GM23338 (cell line): ENCODE measurements at regions not wholly inside any gene's neighbourhood (a gene's known extent, or its start where the extent isn't known, plus 50 kb on each side); places are given as distances from the start of the nearest gene placed in this dataset.

Experiments
- ATAC-seq: fragments of 200-7000 bp; cut with Tn5 transposase; 3 replicates; pipeline ENCODE4 v1.9.1; 2020
- DNase-seq: peaks from one replicate; pipeline ENCODE4 v3.0.0-alpha.2; 2015; ENCODE audit warnings: low spot score
- H2AFZ ChIP-seq: fragments of 200-600 bp; sonication (generic); 2 replicates; pipeline ENCODE4 v1.8.0; 2016; ENCODE audit warnings: antibody characterized with exemption, mild to moderate bottlenecking, moderate library complexity
- H3F3A ChIP-seq: fragments of 200-600 bp; sonication (generic); replicated peaks from 2 replicates; pipeline ENCODE4 v1.8.0; 2017; ENCODE audit warnings: antibody characterized with exemption, mixed run types, low read depth
- H3K27ac ChIP-seq: fragments of 200-600 bp; sonication (generic); 2 replicates; pipeline ENCODE4 v1.6.1; 2016; ENCODE audit warnings: low read depth
- H3K27me3 ChIP-seq: fragments of 200-600 bp; sonication (generic); 2 replicates; pipeline ENCODE4 v1.8.0; 2016; ENCODE audit warnings: mild to moderate bottlenecking, mixed run types, moderate library complexity; ENCODE audit not compliant: insufficient read depth
- H3K36me3 ChIP-seq: fragments of 200-600 bp; sonication (generic); 2 replicates; pipeline ENCODE4 v1.8.0; 2016; ENCODE audit warnings: mild to moderate bottlenecking; ENCODE audit not compliant: insufficient read depth
- H3K4me1 ChIP-seq: fragments of 200-600 bp; sonication (generic); 2 replicates; pipeline ENCODE4 v1.8.0; 2016; ENCODE audit warnings: mild to moderate bottlenecking, moderate library complexity; ENCODE audit not compliant: insufficient read depth
- H3K4me2 ChIP-seq: fragments of 200-600 bp; sonication (generic); 2 replicates; pipeline ENCODE4 v1.7.1; 2017; ENCODE audit warnings: mixed run types
- H3K4me3 ChIP-seq: fragments of 200-600 bp; sonication (generic); 2 replicates; pipeline ENCODE4 v1.6.1; 2016; ENCODE audit warnings: mixed run types
- H3K79me2 ChIP-seq: fragments of 200-600 bp; sonication (generic); replicated peaks from 2 replicates; pipeline ENCODE4 v1.8.0; 2017; ENCODE audit warnings: mild to moderate bottlenecking; ENCODE audit not compliant: insufficient read depth
- H3K9me2 ChIP-seq: fragments of 200-600 bp; sonication (generic); 2 replicates; pipeline ENCODE4 v1.8.0; 2017; ENCODE audit not compliant: insufficient read depth
- H4K20me1 ChIP-seq: fragments of 200-600 bp; sonication (generic); replicated peaks from 2 replicates; pipeline ENCODE4 v1.8.0; 2017; ENCODE audit warnings: mild to moderate bottlenecking; ENCODE audit not compliant: insufficient read depth
- H3K27ac Mint-ChIP-seq: 2 replicates; pipeline ENCODE4 v1.8.0; 2020; ENCODE audit warnings: inconsistent platforms, mild to moderate bottlenecking, moderate library complexity, mixed read lengths
- H3K27me3 Mint-ChIP-seq: 3 replicates; pipeline ENCODE4 v1.8.0; 2022; ENCODE audit warnings: low read depth, mild to moderate bottlenecking, moderate library complexity, mixed read lengths, inconsistent platforms; ENCODE audit not compliant: insufficient read depth, poor library complexity
- H3K36me3 Mint-ChIP-seq: 3 replicates; pipeline ENCODE4 v1.8.0; 2021; ENCODE audit warnings: low read depth, mild to moderate bottlenecking, inconsistent platforms, moderate library complexity, mixed read lengths
- H3K4me1 Mint-ChIP-seq: 3 replicates; pipeline ENCODE4 v1.8.0; 2020; ENCODE audit warnings: mild to moderate bottlenecking, inconsistent platforms, mixed read lengths
- H3K4me3 Mint-ChIP-seq: 3 replicates; pipeline ENCODE4 v1.8.0; 2021; ENCODE audit warnings: moderate library complexity, mild to moderate bottlenecking, inconsistent platforms, mixed read lengths
- H3K9me3 Mint-ChIP-seq: 3 replicates; pipeline ENCODE4 v1.8.0; 2020; ENCODE audit warnings: moderate library complexity, mild to moderate bottlenecking, inconsistent platforms, mixed read lengths
- CREB1 ChIP-seq: fragments of 250-450 bp; sonication (Bioruptor Pico); IDR thresholded peaks from 2 replicates; pipeline ENCODE4 v1.5.0; 2020; ENCODE audit warnings: low read depth, mild to moderate bottlenecking, moderate library complexity
- ETS1 ChIP-seq: IDR thresholded peaks from 2 replicates; pipeline ENCODE4 v1.6.1; 2016; ENCODE audit warnings: antibody characterized with exemption
- EZH2 ChIP-seq: fragments of 200-600 bp; sonication (generic); IDR thresholded peaks from one replicate; pipeline ENCODE4 v1.8.0; 2017; ENCODE audit warnings: antibody characterized with exemption, mild to moderate bottlenecking, low read depth; ENCODE audit not compliant: unreplicated experiment
- EZH2phosphoT487 ChIP-seq: fragments of 200-600 bp; sonication (generic); IDR thresholded peaks from one replicate; pipeline ENCODE4 v1.8.1; 2018; ENCODE audit warnings: antibody characterized with exemption; ENCODE audit not compliant: unreplicated experiment
- JUNB ChIP-seq: IDR thresholded peaks from one replicate; pipeline ENCODE4 v1.6.1; 2016; ENCODE audit warnings: antibody characterized with exemption; ENCODE audit not compliant: unreplicated experiment
- STAT1 ChIP-seq: IDR thresholded peaks from one replicate; pipeline ENCODE4 v1.6.1; 2016; ENCODE audit warnings: antibody characterized with exemption; ENCODE audit not compliant: unreplicated experiment
- ZNF114 ChIP-seq: fragments of 250-450 bp; sonication (Bioruptor Pico); IDR thresholded peaks from 2 replicates; pipeline ENCODE4 v1.5.0; 2020; ENCODE audit warnings: mild to moderate bottlenecking, moderate library complexity
- ZNF331 ChIP-seq: fragments of 250-450 bp; sonication (Bioruptor Pico); IDR thresholded peaks from 2 replicates; pipeline ENCODE4 v1.5.0; 2020; ENCODE audit warnings: low read depth, mild to moderate bottlenecking, moderate library complexity
- TF ChIP-seq, protein P1 (sequence below): IDR thresholded peaks from one replicate; pipeline ENCODE4 v1.6.1; 2018; ENCODE audit warnings: antibody characterized with exemption; ENCODE audit not compliant: unreplicated experiment
- TF ChIP-seq, protein P2 (sequence below): fragments of 250-450 bp; sonication (Bioruptor Pico); IDR thresholded peaks from 2 replicates; pipeline ENCODE4 v1.5.0; 2020; ENCODE audit warnings: mild to moderate bottlenecking, moderate library complexity

DNA sequence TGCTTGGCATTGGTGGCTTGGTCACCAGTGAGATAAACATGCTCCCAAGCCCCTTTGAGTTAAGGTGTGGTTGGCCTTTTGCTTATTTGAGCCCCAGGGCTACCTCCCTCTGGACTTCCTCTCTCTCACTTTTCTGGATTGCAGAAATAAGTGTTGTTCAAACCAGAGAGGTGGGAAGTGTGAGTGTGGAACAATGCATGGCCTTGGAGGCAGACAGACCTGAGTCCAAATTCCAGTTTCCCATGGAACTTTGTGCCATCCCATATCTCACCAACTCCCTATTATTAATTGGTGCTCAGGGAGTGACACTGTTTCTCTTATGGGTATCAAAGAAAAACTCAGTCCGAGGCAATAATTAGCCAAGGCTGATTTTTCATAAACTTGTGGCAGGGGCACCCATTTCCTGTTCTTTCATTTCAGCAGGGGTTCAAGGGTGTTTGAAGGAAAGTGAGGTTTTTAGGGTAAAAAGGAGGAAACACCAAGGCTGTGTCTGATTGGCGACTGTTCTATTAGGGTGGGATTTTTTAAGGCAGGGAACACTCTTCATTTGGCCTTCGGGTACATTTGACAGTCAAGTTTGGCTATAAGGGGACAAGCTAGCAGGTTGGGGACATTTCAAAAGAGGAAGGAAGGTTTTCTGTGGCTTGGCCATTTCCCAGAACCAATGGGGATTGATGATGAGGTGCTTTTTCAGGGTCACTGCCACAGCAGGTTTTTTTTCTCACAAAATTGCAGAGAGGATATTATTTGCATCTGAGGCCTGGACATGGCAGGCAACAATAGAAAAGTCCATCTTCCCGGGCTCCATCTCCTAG, 148.8 kb upstream of the NPY start:
- Mint-ChIP-seq H3K27me3 (peaks cover 1% of the 10 kb centered on the region), H3K4me1 (no peaks in the 10 kb centered on the region), H3K36me3 (no peaks in the 10 kb centered on the region), H3K4me3 (no peak overlapping the region), H3K27ac (no peak overlapping the region), H3K9me3 (no peaks in the 10 kb centered on the region)
- H3K9me2 ChIP-seq = peaks cover 7% of the 10 kb centered on the region
- H3K4me3 ChIP-seq = no peak overlapping the region
- no peak for ATAC-seq
- no peaks in the 10 kb centered on the region for H3K79me2 ChIP-seq
- DNase-seq = no peak
- H3K27me3 ChIP-seq = no peaks in the 10 kb centered on the region
- H4K20me1 ChIP-seq = no peaks in the 10 kb centered on the region
- no peak overlapping the region for H3K27ac ChIP-seq
- TF ChIP-seq EZH2phosphoT487 = no peak
- TF ChIP-seq JUNB = no peak
- no peak for TF ChIP-seq ZNF114 (CRISPR knock-in tag)
- TF ChIP-seq, protein P1, sequence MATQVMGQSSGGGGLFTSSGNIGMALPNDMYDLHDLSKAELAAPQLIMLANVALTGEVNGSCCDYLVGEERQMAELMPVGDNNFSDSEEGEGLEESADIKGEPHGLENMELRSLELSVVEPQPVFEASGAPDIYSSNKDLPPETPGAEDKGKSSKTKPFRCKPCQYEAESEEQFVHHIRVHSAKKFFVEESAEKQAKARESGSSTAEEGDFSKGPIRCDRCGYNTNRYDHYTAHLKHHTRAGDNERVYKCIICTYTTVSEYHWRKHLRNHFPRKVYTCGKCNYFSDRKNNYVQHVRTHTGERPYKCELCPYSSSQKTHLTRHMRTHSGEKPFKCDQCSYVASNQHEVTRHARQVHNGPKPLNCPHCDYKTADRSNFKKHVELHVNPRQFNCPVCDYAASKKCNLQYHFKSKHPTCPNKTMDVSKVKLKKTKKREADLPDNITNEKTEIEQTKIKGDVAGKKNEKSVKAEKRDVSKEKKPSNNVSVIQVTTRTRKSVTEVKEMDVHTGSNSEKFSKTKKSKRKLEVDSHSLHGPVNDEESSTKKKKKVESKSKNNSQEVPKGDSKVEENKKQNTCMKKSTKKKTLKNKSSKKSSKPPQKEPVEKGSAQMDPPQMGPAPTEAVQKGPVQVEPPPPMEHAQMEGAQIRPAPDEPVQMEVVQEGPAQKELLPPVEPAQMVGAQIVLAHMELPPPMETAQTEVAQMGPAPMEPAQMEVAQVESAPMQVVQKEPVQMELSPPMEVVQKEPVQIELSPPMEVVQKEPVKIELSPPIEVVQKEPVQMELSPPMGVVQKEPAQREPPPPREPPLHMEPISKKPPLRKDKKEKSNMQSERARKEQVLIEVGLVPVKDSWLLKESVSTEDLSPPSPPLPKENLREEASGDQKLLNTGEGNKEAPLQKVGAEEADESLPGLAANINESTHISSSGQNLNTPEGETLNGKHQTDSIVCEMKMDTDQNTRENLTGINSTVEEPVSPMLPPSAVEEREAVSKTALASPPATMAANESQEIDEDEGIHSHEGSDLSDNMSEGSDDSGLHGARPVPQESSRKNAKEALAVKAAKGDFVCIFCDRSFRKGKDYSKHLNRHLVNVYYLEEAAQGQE = no peak
- H3K4me2 ChIP-seq = no peak overlapping the region
- no peaks in the 10 kb centered on the region for H3K36me3 ChIP-seq
- no peaks in the 10 kb centered on the region for H3F3A ChIP-seq
- H2AFZ ChIP-seq = peak overlapping the region; percentile 28; the same call in 1 of the 2 replicates
- no peaks in the 10 kb centered on the region for H3K4me1 ChIP-seq

DNA sequence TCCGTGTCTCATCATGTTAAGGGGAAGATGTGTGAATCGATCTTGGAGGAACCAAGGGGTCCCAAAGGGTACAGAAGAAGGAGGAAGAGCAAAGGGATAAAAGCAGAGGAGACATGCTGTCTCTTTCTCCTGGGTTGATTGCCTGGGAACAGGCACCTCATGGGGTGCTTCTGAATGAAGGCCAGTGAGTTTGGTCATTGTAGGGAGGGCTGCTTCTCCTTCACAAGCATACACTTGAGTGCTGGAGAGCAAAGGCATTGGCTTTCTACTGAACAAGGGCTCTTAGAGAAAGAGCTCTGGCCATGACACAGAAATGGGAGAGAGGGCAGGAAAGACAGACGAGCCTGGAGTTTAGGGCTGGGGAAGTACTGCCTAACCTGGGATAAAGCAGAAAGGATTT, 146.7 kb upstream of the NPY start:
- Histone ChIP-seq H3K36me3 (no peaks in the 10 kb centered on the region), H3K4me3 (no peak overlapping the region), H4K20me1 (no peaks in the 10 kb centered on the region), H3K27me3 (no peaks in the 10 kb centered on the region), H3K4me2 (no peak overlapping the region), H3F3A (no peaks in the 10 kb centered on the region), H2AFZ (no peak overlapping the region), H3K4me1 (no peaks in the 10 kb centered on the region), H3K79me2 (no peaks in the 10 kb centered on the region), H3K27ac (no peak overlapping the region), H3K9me2 (peaks cover 7% of the 10 kb centered on the region)
- DNase-seq (no peak), ATAC-seq (no peak)
- Mint-ChIP-seq H3K4me3 (no peak overlapping the region), H3K27ac (no peak overlapping the region), H3K36me3 (no peaks in the 10 kb centered on the region), H3K27me3 (peaks cover 1% of the 10 kb centered on the region), H3K9me3 (no peaks in the 10 kb centered on the region), H3K4me1 (no peaks in the 10 kb centered on the region)
- TF ChIP-seq, protein P2, sequence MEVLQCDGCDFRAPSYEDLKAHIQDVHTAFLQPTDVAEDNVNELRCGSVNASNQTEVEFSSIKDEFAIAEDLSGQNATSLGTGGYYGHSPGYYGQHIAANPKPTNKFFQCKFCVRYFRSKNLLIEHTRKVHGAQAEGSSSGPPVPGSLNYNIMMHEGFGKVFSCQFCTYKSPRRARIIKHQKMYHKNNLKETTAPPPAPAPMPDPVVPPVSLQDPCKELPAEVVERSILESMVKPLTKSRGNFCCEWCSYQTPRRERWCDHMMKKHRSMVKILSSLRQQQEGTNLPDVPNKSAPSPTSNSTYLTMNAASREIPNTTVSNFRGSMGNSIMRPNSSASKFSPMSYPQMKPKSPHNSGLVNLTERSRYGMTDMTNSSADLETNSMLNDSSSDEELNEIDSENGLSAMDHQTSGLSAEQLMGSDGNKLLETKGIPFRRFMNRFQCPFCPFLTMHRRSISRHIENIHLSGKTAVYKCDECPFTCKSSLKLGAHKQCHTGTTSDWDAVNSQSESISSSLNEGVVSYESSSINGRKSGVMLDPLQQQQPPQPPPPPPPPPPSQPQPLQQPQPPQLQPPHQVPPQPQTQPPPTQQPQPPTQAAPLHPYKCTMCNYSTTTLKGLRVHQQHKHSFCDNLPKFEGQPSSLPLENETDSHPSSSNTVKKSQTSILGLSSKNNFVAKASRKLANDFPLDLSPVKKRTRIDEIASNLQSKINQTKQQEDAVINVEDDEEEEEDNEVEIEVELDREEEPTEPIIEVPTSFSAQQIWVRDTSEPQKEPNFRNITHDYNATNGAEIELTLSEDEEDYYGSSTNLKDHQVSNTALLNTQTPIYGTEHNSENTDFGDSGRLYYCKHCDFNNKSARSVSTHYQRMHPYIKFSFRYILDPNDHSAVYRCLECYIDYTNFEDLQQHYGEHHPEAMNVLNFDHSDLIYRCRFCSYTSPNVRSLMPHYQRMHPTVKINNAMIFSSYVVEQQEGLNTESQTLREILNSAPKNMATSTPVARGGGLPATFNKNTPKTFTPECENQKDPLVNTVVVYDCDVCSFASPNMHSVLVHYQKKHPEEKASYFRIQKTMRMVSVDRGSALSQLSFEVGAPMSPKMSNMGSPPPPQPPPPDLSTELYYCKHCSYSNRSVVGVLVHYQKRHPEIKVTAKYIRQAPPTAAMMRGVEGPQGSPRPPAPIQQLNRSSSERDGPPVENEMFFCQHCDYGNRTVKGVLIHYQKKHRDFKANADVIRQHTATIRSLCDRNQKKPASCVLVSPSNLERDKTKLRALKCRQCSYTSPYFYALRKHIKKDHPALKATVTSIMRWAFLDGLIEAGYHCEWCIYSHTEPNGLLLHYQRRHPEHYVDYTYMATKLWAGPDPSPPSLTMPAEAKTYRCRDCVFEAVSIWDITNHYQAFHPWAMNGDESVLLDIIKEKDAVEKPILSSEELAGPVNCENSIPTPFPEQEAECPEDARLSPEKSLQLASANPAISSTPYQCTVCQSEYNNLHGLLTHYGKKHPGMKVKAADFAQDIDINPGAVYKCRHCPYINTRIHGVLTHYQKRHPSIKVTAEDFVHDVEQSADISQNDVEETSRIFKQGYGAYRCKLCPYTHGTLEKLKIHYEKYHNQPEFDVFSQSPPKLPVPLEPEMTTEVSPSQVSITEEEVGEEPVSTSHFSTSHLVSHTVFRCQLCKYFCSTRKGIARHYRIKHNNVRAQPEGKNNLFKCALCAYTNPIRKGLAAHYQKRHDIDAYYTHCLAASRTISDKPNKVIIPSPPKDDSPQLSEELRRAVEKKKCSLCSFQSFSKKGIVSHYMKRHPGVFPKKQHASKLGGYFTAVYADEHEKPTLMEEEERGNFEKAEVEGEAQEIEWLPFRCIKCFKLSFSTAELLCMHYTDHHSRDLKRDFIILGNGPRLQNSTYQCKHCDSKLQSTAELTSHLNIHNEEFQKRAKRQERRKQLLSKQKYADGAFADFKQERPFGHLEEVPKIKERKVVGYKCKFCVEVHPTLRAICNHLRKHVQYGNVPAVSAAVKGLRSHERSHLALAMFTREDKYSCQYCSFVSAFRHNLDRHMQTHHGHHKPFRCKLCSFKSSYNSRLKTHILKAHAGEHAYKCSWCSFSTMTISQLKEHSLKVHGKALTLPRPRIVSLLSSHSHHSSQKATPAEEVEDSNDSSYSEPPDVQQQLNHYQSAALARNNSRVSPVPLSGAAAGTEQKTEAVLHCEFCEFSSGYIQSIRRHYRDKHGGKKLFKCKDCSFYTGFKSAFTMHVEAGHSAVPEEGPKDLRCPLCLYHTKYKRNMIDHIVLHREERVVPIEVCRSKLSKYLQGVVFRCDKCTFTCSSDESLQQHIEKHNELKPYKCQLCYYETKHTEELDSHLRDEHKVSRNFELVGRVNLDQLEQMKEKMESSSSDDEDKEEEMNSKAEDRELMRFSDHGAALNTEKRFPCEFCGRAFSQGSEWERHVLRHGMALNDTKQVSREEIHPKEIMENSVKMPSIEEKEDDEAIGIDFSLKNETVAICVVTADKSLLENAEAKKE (CRISPR knock-in tag) = no peak
- TF ChIP-seq ZNF331 (CRISPR knock-in tag) (no peak), ETS1 (no peak), ZNF114 (CRISPR knock-in tag) (no peak), STAT1 (no peak), EZH2 (no peak), CREB1 (CRISPR knock-in tag) (no peak)
